ENCODE measurements at regions not wholly inside any gene's neighbourhood (a gene's known extent, or its start where the extent isn't known, plus 50 kb on each side); places are given as distances from the start of the nearest gene placed in this dataset.

DNA sequence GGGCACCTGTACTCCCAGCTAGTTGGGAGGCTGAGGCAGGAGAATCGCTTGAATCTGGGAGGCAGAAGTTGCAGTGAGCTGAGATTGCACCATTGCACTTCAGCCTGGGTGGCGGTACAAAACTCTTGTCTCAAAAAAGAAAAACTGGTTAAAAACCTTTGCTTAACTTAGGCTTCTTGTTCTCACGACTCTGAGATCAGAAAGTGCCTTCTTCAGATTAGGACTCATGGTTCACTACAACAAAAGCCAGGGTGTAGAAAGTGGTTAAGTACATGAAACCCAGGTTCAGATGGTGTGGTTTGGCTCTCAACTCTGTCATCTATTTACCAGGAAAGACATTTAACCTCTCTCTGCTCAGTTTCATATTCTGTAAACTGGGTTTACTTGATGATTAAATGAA, 168.4 kb downstream of the TUSC7 start:
- TF ChIP-seq, protein P1, sequence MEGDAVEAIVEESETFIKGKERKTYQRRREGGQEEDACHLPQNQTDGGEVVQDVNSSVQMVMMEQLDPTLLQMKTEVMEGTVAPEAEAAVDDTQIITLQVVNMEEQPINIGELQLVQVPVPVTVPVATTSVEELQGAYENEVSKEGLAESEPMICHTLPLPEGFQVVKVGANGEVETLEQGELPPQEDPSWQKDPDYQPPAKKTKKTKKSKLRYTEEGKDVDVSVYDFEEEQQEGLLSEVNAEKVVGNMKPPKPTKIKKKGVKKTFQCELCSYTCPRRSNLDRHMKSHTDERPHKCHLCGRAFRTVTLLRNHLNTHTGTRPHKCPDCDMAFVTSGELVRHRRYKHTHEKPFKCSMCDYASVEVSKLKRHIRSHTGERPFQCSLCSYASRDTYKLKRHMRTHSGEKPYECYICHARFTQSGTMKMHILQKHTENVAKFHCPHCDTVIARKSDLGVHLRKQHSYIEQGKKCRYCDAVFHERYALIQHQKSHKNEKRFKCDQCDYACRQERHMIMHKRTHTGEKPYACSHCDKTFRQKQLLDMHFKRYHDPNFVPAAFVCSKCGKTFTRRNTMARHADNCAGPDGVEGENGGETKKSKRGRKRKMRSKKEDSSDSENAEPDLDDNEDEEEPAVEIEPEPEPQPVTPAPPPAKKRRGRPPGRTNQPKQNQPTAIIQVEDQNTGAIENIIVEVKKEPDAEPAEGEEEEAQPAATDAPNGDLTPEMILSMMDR (IDR thresholded peaks at IDR 0.05; ENCODE audit: low read depth, low read length): no peak
- TF ChIP-seq EZH2phosphoT487 (IDR thresholded peaks at IDR 0.05; ENCODE audit: low read depth): no peak

Measured in OCI-LY3 (cell line).